H9 (cell line): ENCODE measurements at regions not wholly inside any gene's neighbourhood (a gene's known extent, or its start where the extent isn't known, plus 50 kb on each side); places are given as distances from the start of the nearest gene placed in this dataset.

Experiments used
- DNase-seq: peaks from one replicate; pipeline ENCODE4 v3.0.0-alpha.2; 2017
- H2AFZ ChIP-seq: one replicate; pipeline ENCODE4 v1.6.1; 2013; ENCODE audit warnings: mild to moderate bottlenecking, low read length, control low read depth, moderate library complexity
- H2AK5ac ChIP-seq: 2 replicates; pipeline ENCODE4 v1.6.1; 2013; ENCODE audit warnings: low read length, control low read depth, mixed read lengths; ENCODE audit not compliant: insufficient read length
- H2BK120ac ChIP-seq: one replicate; pipeline ENCODE4 v1.6.1; 2013; ENCODE audit warnings: low read depth, mild to moderate bottlenecking, low read length, control low read depth, inconsistent platforms; ENCODE audit not compliant: poor library complexity, severe bottlenecking
- H2BK12ac ChIP-seq: 2 replicates; pipeline ENCODE4 v1.6.1; 2013; ENCODE audit warnings: low read length, control low read depth, mixed read lengths, low read depth; ENCODE audit not compliant: insufficient read length
- H2BK15ac ChIP-seq: 2 replicates; pipeline ENCODE4 v1.6.1; 2013; ENCODE audit warnings: low read depth, low read length, control low read depth
- H2BK20ac ChIP-seq: one replicate; pipeline ENCODE4 v1.6.1; 2013; ENCODE audit warnings: low read depth, mild to moderate bottlenecking, low read length, control low read depth, inconsistent platforms; ENCODE audit not compliant: poor library complexity, severe bottlenecking
- H2BK5ac ChIP-seq: 2 replicates; pipeline ENCODE4 v1.6.1; 2013; ENCODE audit warnings: low read length, control low read depth, mixed read lengths; ENCODE audit not compliant: insufficient read length
- H3K14ac ChIP-seq: 2 replicates; pipeline ENCODE4 v1.6.1; 2013; ENCODE audit warnings: low read length, control low read depth; ENCODE audit not compliant: insufficient read depth
- H3K18ac ChIP-seq: 2 replicates; pipeline ENCODE4 v1.6.1; 2013; ENCODE audit warnings: low read depth, mild to moderate bottlenecking, mixed read lengths, low read length, control low read depth; ENCODE audit not compliant: insufficient read length
- H3K23ac ChIP-seq: 2 replicates; pipeline ENCODE4 v1.6.1; 2013; ENCODE audit warnings: low read length, control low read depth, mixed read lengths, low read depth; ENCODE audit not compliant: insufficient read length
- H3K23me2 ChIP-seq: 2 replicates; pipeline ENCODE4 v1.6.1; 2013; ENCODE audit warnings: low read depth, mild to moderate bottlenecking, mixed read lengths, low read length, control low read depth; ENCODE audit not compliant: insufficient read length, poor library complexity, severe bottlenecking
- H3K27ac ChIP-seq: 2 replicates; pipeline ENCODE4 v1.5.1; 2013; ENCODE audit warnings: low read length, control low read depth, mixed read lengths, low read depth; ENCODE audit not compliant: insufficient read length
- H3K27me3 ChIP-seq: 2 replicates; pipeline ENCODE4 v1.6.1; 2013; ENCODE audit warnings: low read length, control low read depth, inconsistent platforms; ENCODE audit not compliant: insufficient read depth
- H3K4ac ChIP-seq: 2 replicates; pipeline ENCODE4 v1.6.1; 2013; ENCODE audit warnings: low read depth, mild to moderate bottlenecking, control low read depth, inconsistent platforms, low read length, moderate library complexity
- H3K4me1 ChIP-seq: 2 replicates; pipeline ENCODE4 v1.6.1; 2013; ENCODE audit warnings: low read length, control low read depth, inconsistent platforms; ENCODE audit not compliant: insufficient read depth
- H3K4me2 ChIP-seq: 2 replicates; pipeline ENCODE4 v1.6.1; 2013; ENCODE audit warnings: low read length, control low read depth, mixed read lengths; ENCODE audit not compliant: insufficient read length, insufficient read depth
- H3K56ac ChIP-seq: 2 replicates; pipeline ENCODE4 v1.6.1; 2013; ENCODE audit warnings: low read depth, mild to moderate bottlenecking, mixed read lengths, low read length, control low read depth; ENCODE audit not compliant: insufficient read length
- H3K79me1 ChIP-seq: 2 replicates; pipeline ENCODE4 v1.6.1; 2013; ENCODE audit warnings: low read depth, mild to moderate bottlenecking, moderate library complexity, low read length, control low read depth, inconsistent platforms; ENCODE audit not compliant: insufficient read depth, poor library complexity, severe bottlenecking
- H3K79me2 ChIP-seq: 2 replicates; pipeline ENCODE4 v1.6.1; 2013; ENCODE audit warnings: low read length, control low read depth, inconsistent platforms; ENCODE audit not compliant: insufficient read depth
- H3K9ac ChIP-seq: 2 replicates; pipeline ENCODE4 v1.6.1; 2013; ENCODE audit warnings: low read length, control low read depth, mixed read lengths; ENCODE audit not compliant: insufficient read length; ENCODE audit errors: extremely low read depth
- H3K9me3 ChIP-seq: one replicate; pipeline ENCODE4 v1.6.1; 2013; ENCODE audit warnings: low read depth, low read length, inconsistent platforms; ENCODE audit not compliant: control insufficient read depth
- H3T11ph ChIP-seq: one replicate; pipeline ENCODE4 v1.6.1; 2013; ENCODE audit warnings: mild to moderate bottlenecking, low read length, control low read depth, inconsistent platforms
- H4K20me1 ChIP-seq: one replicate; pipeline ENCODE4 v1.6.1; 2013; ENCODE audit not compliant: control insufficient read depth, insufficient read length, insufficient read depth
- H4K5ac ChIP-seq: 2 replicates; pipeline ENCODE4 v1.6.1; 2013; ENCODE audit warnings: low read depth, mild to moderate bottlenecking, mixed read lengths, low read length, control low read depth; ENCODE audit not compliant: insufficient read length
- H4K8ac ChIP-seq: replicated peaks from 2 replicates; pipeline ENCODE4 v1.6.1; 2013; ENCODE audit warnings: low read length, control low read depth, mixed read lengths, low read depth; ENCODE audit not compliant: insufficient read length
- H4K91ac ChIP-seq: 2 replicates; pipeline ENCODE4 v1.6.1; 2013; ENCODE audit warnings: low read depth, mild to moderate bottlenecking, moderate library complexity, mixed read lengths, low read length, control low read depth; ENCODE audit not compliant: insufficient read length
- H3K27ac Mint-ChIP-seq, 3 experiments: 2 replicates in 2 of 3; 3 replicates in 1 of 3; pipeline ENCODE4 v1.8.0; 2020 to 2021; ENCODE audit warnings: mixed read lengths in 3 of 3, mild to moderate bottlenecking in 1 of 3, moderate library complexity in 1 of 3
- H3K27me3 Mint-ChIP-seq: 2 replicates; pipeline ENCODE4 v1.8.0; 2021; ENCODE audit warnings: low read depth, mild to moderate bottlenecking, moderate library complexity, mixed read lengths
- H3K36me3 Mint-ChIP-seq, 3 experiments: 2 replicates in 2 of 3; 3 replicates in 1 of 3; pipeline ENCODE4 v1.8.0; 2020 to 2021; ENCODE audit warnings: low read depth in 3 of 3, mixed read lengths in 3 of 3; ENCODE audit not compliant: insufficient read depth in 1 of 3
- H3K4me1 Mint-ChIP-seq, 2 experiments: 2 replicates each; pipeline ENCODE4 v1.8.0; 2020; ENCODE audit warnings: mixed read lengths in 2 of 2
- H3K4me3 Mint-ChIP-seq, 2 experiments: 2 replicates in 1 of 2; 3 replicates in 1 of 2; pipeline ENCODE4 v1.8.0; 2020 to 2021; ENCODE audit warnings: mild to moderate bottlenecking in 2 of 2, mixed read lengths in 2 of 2, moderate library complexity in 1 of 2
- H3K9me3 Mint-ChIP-seq, 2 experiments: 2 replicates in 1 of 2; 3 replicates in 1 of 2; pipeline ENCODE4 v1.8.0; 2020; ENCODE audit warnings: mild to moderate bottlenecking in 2 of 2, mixed read lengths in 2 of 2, moderate library complexity in 1 of 2
- TF ChIP-seq, protein P1 (sequence below): fragments of 200-600 bp; sonication (generic); conservative IDR thresholded peaks from 3 replicates; pipeline ENCODE4 v1.8.0; 2021; ENCODE audit warnings: antibody characterized with exemption, mild to moderate bottlenecking

DNA sequence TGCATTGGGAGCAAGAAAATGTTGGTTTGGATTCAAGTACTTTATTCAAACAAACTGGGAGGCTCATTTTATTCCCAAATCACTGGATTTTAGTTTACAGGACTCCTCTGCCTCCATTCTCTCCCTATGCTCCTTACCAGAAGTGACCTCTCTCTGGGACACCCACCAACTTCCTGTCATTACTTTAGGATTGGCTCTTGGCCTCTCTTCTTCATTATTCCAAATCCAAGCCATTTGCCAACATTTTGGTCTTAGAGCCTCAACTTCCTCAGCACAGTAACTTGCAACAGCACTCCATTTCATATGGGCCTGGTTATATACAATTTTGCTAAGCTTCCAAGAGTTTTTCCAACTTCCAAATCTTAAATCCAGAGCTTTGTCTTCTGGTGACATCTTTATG, 432.1 kb downstream of the NR2F2 start:
- Histone ChIP-seq H3K4ac (no peak overlapping the region), H4K20me1 (no peaks in the 10 kb centered on the region), H3K9ac (no peak overlapping the region), H4K91ac (no peak overlapping the region), H2BK20ac (no peak overlapping the region), H3K56ac (no peak overlapping the region), H4K5ac (no peak overlapping the region), H3K27ac (no peak overlapping the region), H4K8ac (no peak overlapping the region), H3K23ac (no peak overlapping the region), H3K79me1 (no peaks in the 10 kb centered on the region), H2AK5ac (no peak overlapping the region), H3K4me1 (no peaks in the 10 kb centered on the region), H2BK120ac (no peak overlapping the region), H2AFZ (no peak overlapping the region), H3T11ph (no peak overlapping the region), H3K14ac (no peak overlapping the region), H3K4me2 (no peak overlapping the region), H3K9me3 (no peaks in the 10 kb centered on the region), H2BK15ac (no peak overlapping the region), H3K18ac (no peak overlapping the region), H2BK5ac (no peak overlapping the region), H3K79me2 (no peaks in the 10 kb centered on the region), H3K27me3 (no peaks in the 10 kb centered on the region), H2BK12ac (no peak overlapping the region), H3K23me2 (no peaks in the 10 kb centered on the region)
- Mint-ChIP-seq H3K27ac (no peak overlapping the region), H3K4me1 (no peaks in the 10 kb centered on the region), H3K9me3 (no peaks in the 10 kb centered on the region; a peak in 2 of 5 replicates), H3K36me3 (no peaks in the 10 kb centered on the region; a peak in 1 of 7 replicates), H3K27me3 (no peaks in the 10 kb centered on the region), H3K4me3 (no peak overlapping the region)
- no peak for DNase-seq
- TF ChIP-seq, protein P1, sequence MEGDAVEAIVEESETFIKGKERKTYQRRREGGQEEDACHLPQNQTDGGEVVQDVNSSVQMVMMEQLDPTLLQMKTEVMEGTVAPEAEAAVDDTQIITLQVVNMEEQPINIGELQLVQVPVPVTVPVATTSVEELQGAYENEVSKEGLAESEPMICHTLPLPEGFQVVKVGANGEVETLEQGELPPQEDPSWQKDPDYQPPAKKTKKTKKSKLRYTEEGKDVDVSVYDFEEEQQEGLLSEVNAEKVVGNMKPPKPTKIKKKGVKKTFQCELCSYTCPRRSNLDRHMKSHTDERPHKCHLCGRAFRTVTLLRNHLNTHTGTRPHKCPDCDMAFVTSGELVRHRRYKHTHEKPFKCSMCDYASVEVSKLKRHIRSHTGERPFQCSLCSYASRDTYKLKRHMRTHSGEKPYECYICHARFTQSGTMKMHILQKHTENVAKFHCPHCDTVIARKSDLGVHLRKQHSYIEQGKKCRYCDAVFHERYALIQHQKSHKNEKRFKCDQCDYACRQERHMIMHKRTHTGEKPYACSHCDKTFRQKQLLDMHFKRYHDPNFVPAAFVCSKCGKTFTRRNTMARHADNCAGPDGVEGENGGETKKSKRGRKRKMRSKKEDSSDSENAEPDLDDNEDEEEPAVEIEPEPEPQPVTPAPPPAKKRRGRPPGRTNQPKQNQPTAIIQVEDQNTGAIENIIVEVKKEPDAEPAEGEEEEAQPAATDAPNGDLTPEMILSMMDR: no peak
